HUDEP-2 (cell line): ENCODE measurements at regions not wholly inside any gene's neighbourhood (a gene's known extent, or its start where the extent isn't known, plus 50 kb on each side); places are given as distances from the start of the nearest gene placed in this dataset.

Experiments used
- DNase-seq, 76 experiments: peaks; one replicate each; lab custom pipeline; 2025; ENCODE audit not compliant: unreplicated experiment in 76 of 76; lab: John Stamatoyannopoulos, UW

DNA sequence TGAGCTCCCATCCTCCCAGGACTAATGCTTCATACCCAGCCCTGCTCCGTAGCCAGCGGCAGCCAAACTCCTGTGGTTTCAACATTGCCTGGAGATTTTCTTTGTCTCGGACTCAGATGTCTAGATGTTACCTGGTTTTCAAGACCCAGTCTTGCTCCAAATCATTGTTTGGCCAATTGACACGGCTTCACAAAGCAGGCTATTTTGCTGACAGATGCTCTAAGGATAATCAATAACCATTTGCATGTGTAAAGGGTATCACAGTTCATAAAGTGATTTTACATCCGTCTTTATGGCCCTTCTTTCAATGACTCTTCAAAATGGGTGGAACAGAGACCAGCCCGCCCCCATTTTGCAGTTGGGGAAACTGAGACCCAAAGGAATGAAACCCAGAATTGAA lies 153.4 kb downstream of the SALL1 start:
- DNase-seq: no peak

DNA sequence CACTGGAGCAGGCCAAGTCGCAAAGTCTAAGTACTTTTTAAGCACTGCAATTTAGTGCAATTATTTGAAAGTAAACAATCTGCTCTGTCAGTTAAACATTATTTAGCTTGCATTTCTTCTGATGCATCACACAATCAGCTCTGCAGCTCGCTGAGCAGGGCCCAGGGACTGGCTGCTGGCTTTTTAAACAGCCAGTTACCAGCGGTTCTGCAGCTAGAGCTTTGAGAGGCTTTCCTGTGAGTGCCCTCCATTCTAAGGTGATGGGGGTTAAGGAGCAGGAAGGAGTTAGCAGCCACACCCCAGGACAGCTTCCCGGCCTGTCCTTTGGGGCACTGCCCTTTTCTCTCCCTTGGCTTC lies 154.3 kb downstream of the SALL1 start:
- no peak for DNase-seq

DNA sequence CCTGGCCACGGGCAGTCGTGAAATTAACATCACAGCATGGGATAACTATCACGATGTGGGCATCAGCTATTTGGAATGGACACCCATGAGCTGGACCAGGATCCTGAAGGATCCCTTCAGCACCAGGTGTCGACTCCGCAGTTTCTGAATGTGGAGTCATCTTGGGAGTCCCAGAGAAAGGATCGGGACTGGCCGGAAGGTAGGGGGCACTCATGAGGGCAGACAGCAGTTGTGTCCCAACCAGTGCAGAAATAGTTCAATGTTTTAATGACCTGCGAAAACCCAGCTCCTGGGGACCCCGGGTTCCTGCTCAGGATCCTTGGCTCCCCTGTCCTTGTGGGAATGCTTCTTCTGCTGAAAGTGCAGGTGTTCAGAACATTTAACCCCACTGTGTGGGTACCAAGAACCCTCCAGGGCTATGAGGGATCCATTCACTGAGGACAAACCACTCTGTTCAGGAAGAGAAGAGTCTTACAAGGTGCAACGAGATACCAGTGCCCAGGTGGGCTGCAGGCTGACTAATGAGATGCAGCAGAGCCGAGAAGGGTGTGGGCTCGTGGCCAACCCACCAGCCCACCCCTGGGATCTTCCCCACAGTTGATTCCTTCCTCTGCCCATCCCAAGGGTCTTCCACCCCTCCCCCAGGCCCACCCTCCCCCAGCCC lies 154.8 kb downstream of the SALL1 start:
- no peak for DNase-seq

DNA sequence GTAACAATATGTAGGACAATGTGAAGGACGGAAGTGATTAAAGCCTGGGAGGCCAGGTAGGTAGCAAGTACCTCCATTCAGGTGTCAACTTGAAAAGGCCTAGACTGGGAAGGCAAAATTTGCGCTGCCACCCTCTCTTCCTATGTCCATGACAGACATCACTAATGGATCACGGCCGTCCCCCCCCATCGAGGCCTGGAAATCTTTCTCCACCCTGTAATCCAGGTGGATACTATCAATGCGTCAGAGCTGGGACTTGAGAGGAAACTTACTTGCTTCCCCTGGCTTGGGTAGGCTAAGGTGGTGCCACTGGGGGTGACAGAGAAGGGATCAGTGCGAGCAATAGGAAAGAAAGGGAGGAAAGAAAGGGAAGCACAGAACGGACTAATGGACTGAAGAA lies 156.1 kb downstream of the SALL1 start:
- no peak for DNase-seq

DNA sequence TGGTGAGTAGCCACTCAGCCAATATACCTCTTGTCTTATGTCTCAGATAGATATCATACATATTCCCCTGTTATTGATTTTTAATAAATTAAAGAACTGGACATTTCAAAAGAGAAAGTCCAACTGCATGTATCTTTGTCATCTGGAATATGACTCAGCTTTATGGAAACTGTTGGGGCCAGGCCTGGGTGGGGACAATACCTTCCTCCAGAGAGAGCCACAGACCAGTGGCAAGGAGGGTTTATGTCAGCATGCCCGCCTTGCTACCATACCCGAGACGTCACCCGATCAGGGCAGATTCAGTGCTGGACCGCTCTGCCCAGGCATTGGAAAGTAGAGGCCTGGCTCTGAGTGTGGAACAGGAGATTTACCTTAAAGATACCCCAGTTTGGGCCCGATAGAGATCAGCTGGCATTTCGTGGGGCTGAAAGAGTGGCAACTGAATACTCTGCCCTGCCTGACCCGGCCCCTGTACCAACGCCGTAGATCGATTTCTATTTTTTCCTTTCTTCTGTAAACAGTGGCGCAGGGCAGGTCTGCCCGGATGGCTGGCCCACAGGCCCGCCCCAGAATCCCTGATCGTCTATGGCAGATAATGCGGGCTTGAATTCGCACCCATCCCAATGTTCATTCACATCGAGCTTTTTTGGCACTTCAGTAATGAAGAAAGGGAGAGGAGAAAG lies 158.6 kb downstream of the SALL1 start:
- no peak for DNase-seq

DNA sequence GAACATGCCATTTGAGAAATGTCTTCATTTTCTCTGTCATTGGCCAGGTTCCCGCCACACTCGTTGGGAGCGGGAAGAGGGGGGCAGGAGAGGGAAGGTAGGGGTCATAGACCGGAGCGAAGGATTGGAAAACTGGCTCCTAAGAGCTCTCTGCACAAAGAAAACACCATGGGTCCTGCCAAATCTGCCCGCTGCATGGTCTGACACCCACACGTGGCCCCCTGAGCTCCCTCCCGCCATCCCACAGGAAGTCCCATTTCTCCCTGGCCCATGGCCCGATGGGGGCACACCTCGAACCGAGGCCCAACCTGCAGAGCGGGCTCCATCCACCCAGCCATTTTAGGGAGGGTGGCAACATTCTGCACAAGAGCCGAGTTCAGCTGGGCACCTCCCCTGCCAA lies 159.6 kb downstream of the SALL1 start:
- no peak for DNase-seq

DNA sequence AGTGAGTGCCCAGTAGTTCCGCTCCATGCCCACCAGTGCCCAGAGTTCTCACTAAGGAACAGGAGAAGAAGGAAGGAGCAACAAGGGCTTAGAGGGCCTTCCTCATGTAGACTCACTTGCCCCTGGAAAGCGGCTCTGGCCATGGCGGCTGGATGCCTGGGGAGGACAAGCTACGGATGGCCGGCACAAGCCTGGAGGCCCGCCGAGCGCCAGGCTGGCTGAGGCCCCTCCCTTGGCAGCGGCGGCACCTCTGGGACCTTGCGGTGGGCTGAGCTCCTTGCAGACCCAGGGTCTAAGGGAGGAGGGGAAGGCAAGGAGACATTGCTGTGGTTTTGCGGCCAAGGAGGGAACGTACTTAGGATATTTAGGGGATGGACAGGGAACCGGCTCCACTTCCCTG lies 160.1 kb downstream of the SALL1 start:
- DNase-seq: no peak

DNA sequence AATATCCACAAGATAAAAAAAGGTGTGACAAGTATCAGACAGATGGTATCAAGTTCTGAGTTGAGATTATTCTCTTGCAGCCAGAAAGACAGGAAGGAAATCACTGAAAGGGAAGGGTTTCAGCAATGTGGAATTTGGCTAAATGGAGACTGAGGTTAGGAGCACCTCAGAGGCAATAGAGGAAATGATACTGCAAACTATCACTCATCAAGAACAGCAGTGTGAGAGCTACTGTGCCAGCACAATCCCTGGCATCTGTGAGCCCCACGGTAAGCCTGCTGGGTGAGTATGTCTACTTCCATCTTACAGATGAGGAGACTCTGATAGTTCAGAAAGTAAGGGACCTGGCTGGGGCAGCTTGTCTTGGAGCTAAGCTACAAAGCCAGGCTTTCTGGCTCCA lies 162.0 kb downstream of the SALL1 start:
- no peak for DNase-seq

DNA sequence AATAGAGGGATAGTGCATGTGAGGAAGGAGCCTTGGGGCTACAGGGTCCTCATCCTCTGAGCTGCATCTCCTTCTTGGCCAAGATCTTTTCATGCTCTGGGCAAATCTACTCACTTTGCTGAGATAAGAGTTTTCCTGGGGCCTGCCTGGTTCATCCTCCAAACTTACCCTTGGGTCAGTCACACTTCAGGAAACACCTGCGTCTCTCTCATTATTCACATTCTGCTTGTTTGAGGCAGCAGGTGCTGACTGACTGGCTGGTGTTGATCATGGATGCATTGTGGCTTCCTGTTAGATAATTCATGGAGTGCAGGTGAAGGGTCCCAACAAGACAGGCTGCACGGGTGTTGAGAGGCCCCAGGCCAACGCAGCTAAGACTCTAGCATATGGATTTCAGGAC lies 162.6 kb downstream of the SALL1 start:
- no peak for DNase-seq

DNA sequence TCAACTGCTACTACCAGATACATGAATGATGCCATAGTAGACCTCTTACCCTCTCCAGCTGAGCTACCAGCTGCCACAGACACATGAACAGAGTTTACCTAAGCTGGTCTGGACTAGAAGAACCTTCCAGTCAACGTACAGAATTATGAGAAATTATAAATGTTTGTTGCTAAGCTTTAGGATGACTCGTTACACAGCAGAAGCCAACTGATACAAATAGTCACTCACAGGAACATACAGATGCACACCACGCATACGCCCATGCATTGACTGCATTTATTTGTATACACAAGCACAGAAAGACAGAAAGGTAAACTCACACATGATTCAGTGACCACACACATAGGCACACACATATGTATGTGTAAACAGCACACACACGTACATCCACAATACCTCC lies 164.6 kb downstream of the SALL1 start:
- DNase-seq: no peak

DNA sequence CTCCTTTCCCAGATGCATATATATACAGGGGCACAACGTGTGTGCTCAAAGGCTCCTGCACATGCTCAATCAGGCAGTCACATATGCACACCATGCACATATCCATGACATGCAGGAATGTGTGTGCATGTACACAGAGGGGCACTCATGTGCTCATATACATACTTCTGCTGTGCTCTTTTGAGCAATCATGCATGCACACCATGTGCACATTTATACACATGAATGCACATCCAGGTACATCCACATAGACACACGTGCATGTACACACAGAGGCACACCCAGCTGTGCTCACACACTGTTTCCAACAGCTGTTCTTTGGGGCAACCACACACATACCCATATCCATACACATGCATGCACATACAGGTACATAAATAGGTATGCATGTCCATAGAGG lies 165.3 kb downstream of the SALL1 start:
- no peak for DNase-seq

DNA sequence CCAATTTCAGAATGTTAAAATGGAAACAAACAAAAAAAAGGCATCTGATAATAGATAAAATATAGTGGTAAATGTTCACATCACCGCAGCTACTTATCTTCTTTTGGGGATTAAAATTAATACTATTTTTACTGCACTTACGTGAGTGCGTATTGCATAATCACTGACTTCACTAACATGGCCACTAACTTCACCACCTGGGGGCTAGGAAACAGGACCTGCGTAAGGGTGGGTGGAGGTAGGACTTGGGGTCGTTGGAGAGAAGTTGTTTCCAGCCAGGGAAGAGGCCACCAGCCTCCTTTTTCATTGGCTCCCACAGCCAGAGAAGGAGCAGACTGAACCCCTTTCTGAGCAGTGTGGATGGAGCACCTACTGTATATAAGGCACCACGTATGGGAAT lies 166.4 kb downstream of the SALL1 start:
- DNase-seq: no peak

DNA sequence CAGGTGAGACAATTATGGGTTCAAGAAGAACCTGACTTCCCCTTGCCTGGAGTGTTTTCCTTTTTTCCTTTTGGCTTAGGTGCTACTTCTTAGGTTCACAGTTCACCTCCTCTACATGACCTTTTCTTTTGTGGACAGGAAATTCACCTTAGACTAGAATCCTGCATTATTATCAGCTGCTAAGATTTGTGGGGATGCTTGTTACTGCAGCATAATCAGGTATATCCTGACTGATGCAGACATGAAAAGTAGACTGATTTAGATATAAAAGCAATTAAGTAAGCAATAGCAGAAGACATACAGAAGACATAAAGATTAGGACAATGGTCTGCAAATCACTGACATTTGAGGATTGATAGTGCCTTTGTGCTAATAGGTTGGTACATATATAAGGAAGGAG lies 168.3 kb downstream of the SALL1 start:
- no peak for DNase-seq

DNA sequence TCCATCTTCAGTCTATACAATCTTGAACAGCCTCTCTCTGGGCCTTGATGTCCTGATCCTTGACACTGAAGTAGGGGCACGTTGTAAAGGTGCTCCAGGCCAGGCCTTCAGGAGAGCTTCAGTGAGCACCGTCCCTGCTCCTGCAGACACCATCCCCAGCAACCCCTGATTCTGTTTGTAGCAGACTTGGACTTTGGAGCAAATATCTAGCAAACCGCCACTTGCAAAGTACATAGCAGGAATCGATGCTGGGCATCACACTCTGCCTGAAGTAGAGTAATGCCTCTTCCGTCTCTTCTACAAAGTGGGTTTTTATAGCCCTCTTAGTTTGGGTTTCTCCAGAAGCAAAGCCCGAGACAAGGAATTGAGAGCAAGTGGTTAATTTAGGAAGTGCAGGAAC lies 169.1 kb downstream of the SALL1 start:
- DNase-seq: no peak

DNA sequence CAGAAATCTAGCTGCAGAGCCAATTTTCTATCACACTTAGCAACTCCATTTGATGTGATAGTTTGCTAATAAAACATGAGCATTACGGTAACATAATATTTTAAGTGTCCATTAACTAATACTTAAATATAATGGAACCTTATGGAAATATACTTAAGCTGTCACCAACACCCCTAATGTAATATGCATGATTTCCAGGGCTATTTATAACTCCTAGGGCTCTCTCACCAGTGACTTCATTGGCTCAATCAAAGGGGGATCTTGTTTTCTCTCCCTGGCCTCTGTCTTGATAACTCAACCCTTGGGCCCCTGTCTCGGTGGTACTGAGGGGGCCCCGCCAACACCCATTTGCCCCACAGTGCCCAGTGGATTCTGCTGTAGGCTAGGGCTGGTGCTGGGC lies 170.4 kb downstream of the SALL1 start:
- no peak for DNase-seq

DNA sequence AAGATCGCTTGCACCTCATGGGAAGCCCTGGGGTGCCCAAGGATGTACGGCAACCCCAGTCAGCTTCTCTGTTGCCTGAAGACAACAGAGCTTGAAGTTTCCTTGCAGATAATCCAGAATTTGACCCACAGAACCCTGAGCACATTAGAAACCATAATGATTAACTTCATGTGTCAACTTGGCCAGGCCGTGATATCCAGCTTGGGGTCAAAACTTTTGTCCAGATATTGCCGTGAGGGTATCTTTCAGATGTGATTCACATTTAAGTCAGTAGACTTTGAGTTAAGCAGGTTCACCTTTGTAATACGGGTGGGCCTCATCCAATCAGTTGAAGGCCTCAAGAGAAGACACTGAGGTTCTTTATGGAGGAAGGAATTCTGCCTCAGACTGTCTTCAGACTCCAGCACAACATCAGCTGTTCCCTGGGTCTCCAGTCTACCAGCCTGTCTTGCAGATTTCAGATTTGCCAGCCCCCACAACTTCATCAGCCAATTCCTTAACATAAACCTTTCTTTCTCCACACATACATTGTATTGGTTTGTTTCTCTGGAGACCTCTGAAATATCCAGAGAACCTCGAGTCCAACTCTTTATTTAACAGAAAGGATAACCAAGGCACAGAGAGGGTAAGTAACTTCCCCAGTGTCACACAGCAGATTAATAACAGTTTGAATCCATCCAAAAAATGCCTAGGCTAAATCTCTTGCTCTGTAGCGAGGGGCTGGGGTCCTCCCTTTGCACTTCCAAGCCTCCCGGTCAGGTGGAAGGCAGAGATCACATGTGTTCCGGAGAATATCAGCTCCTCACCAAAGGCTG lies 171.1 kb downstream of the SALL1 start:
- no peak for DNase-seq

DNA sequence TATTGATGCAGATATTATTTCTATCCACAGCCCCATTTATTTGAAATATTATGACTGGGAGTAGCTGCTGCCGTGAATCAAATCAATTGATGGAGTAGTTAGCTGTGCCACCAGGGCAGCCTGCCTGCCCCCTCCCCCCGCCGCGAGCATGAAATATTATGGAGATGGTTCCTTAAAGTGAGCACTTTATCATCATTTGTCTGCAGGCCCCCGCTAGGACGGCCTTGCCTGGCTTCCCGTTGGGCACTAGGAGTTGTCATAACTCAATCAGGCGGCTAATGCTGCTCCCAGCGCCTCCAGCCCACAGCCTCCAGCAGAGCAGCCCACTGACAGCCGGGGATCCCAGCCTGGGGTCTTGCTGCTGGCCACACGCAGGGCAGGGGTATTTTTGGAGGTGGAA lies 173.9 kb downstream of the SALL1 start:
- DNase-seq: no peak

DNA sequence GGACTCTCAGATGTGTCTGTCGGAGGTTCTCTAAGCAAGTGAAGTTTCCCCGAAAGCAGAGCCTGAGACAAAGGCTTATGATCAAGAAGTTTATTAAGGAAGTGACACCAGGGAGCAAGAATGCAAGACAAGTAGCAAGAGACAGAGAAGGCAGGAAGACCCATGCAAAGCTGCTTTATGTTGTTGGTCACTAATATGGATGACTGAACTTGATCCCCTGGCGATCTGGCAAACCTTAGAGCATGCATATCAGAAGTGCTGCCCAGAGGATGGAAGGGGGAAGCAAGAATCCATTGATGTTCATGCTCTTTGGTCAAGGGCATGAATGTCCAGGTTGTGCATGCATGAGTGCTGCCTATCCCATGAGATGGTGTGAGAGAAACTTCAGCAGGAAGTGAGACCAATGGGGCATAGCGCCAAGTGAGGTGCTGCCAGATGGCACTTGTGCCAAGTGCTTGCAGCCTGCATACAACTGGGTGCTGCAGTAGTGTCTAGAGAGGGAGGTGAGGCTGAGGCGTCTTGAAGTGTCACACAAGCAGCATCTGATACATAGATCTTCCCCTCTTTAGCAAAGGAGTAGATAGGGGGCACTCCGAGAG lies 176.5 kb downstream of the SALL1 start:
- DNase-seq: no peak

DNA sequence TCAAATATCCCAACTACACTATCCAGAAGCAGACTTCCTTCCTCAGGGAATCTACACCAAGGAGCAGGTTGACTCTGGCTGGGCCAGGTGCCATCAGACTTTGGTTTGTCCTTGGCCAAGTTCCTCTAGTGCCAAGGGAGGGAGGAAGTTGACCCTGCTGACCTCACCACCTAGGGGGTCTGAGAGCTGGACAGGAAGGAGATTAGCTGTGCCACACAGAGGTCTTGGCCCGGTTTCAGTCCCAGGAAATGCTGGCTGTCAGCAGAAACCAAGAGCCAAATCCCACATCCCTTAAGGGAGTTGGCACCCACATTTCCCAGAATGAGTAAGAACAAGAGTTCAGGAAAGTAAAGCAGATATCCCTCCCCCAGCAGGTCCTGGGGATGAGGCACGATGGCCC lies 178.2 kb downstream of the SALL1 start:
- DNase-seq: no peak

DNA sequence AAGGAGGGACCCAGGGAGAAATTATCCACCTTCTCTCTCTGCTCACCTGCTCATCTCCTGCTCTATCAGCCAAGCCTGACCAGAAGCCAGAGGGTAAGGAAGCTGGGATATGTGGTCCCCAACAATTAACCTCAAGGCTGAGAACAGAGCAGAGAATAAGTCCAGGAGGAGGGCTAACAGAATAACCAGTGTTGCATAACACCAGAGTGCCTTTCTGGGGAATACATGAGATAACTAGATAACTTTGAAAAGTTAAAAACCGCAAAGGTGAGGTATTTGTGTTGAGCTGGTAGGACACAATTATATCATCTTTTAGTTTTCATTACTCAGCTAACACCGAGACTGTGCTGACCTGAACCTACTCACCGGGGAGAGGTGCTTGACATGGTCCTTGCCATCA lies 180.8 kb downstream of the SALL1 start:
- DNase-seq: no peak

DNA sequence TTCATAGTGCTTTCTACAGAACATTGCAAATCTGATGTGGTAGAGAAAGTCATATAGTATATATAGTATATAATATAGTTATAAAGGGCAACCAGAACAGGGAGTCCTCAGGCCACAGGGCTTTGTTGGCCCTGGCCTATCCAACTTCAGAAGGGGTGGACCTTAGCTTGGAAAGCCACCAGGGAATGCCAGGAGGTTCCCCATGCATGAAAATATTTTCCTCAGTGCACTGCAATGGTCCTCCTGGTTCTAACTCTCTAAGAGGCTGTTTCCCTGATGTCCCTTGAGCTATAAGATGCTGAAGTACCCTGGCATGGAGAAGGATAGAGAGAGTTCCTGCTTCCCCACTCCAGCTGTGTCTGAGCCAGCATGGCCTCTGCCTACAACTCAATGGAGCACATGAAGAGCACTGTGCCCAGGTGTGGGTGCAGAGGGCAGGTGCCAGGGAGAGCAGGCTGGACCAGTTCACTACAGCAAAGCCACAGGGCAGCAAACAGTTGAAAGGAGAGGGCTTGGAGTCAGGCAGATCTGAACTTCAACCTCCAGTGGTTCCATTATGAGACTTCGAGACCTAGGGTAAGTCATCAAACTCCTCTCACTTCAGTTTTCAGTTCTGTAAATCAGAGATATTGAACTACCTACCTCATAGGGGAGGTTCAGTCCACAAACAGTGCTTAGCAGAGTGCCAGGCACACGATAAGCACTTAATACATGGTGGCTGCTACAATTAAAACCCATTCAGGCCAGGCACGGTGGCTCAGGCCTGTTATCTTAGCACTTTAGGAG lies 183.1 kb downstream of the SALL1 start:
- no peak for DNase-seq
